SK-N-SH (cell line): ENCODE measurements at regions not wholly inside any gene's neighbourhood (a gene's known extent, or its start where the extent isn't known, plus 50 kb on each side); places are given as distances from the start of the nearest gene placed in this dataset.

Source experiments
- CTCF ChIA-PET: fragments of 300-600, 350-600 bp; formaldehyde crosslinking; extraction: SDS; loops from one replicate; lab custom pipeline; 2021; lab: Yijun Ruan, JAX
- POLR2A ChIA-PET: fragments of 350-600 bp; sonication (Branson Sonifier 250); formaldehyde crosslinking; extraction: SDS; loops from one replicate; lab custom pipeline; 2020; ENCODE audit warnings: antibody characterized with exemption, inconsistent platforms; lab: Yijun Ruan, JAX
- DNase-seq: peaks from one replicate; pipeline ENCODE4 v3.0.0; 2012
- H2AFZ ChIP-seq: fragments of 200-600 bp; sonication (generic); 2 replicates; pipeline ENCODE4 v1.8.1; 2016; ENCODE audit warnings: antibody characterized with exemption, mild to moderate bottlenecking, low read depth
- H3F3A ChIP-seq: fragments of 200-600 bp; sonication (generic); replicated peaks from 2 replicates; pipeline ENCODE3; 2016; ENCODE audit warnings: antibody characterized with exemption, mild to moderate bottlenecking; ENCODE audit not compliant: insufficient read depth
- H3K27ac ChIP-seq, 2 experiments: fragments of 200-500 bp in 1 of 2; fragments of 200-600 bp in 1 of 2; sonication (Bioruptor generic) in 1 of 2; sonication (generic), shearing (Covaris generic) in 1 of 2; 2 replicates each; pipeline versions ENCODE4 v1.5.1 to v1.6.1; 2014 to 2016; ENCODE audit warnings: low read depth in 2 of 2, inconsistent platforms in 1 of 2, low read length in 1 of 2, mild to moderate bottlenecking in 1 of 2, mixed read lengths in 1 of 2
- H3K27me3 ChIP-seq: fragments of 200-600 bp; sonication (generic), shearing (Covaris generic); 2 replicates; pipeline ENCODE4 v1.6.1; 2016; ENCODE audit warnings: mixed run types; ENCODE audit not compliant: insufficient read depth
- H3K36me3 ChIP-seq, 2 experiments: fragments of 200-500 bp in 1 of 2; fragments of 200-600 bp in 1 of 2; sonication (Bioruptor generic) in 1 of 2; sonication (generic) in 1 of 2; replicated peaks in 1 of 2; 2 replicates each; pipeline versions ENCODE3 to v1.5.1; 2014 to 2016; ENCODE audit warnings: low read length in 1 of 2, mild to moderate bottlenecking in 1 of 2; ENCODE audit not compliant: insufficient read depth in 2 of 2, control insufficient read depth in 1 of 2
- H3K4me1 ChIP-seq, 2 experiments: fragments of 200-500 bp in 1 of 2; fragments of 200-600 bp in 1 of 2; sonication (Bioruptor generic) in 1 of 2; sonication (generic), shearing (Covaris generic) in 1 of 2; 2 replicates each; pipeline versions ENCODE4 v1.5.1 to v1.6.1; 2014 to 2016; ENCODE audit warnings: low read depth in 1 of 2, low read length in 1 of 2, mixed run types in 1 of 2; ENCODE audit not compliant: insufficient read depth in 2 of 2, control insufficient read depth in 1 of 2
- H3K4me2 ChIP-seq: fragments of 200-600 bp; sonication (generic), shearing (Covaris generic); 2 replicates; pipeline ENCODE4 v1.6.1; 2017; ENCODE audit warnings: mixed run types
- H3K4me3 ChIP-seq, 2 experiments: fragments of 200-500 bp in 1 of 2; fragments of 200-600 bp in 1 of 2; sonication (Bioruptor generic) in 1 of 2; sonication (generic), shearing (Covaris generic) in 1 of 2; 2 replicates each; pipeline versions ENCODE4 v1.5.1 to v1.8.1; 2014 to 2016; ENCODE audit warnings: low read depth in 2 of 2, inconsistent platforms in 1 of 2, low read length in 1 of 2, mild to moderate bottlenecking in 1 of 2, mixed read lengths in 1 of 2, moderate library complexity in 1 of 2
- H3K79me2 ChIP-seq: fragments of 200-600 bp; sonication (generic); 2 replicates; pipeline ENCODE4 v1.8.1; 2017; ENCODE audit warnings: mild to moderate bottlenecking; ENCODE audit not compliant: insufficient read depth
- H3K9ac ChIP-seq: fragments of 200-600 bp; sonication (generic); 2 replicates; pipeline ENCODE4 v1.6.1; 2017; ENCODE audit warnings: mixed run types
- H3K9me2 ChIP-seq: fragments of 200-600 bp; sonication (generic); 2 replicates; pipeline ENCODE4 v1.6.1; 2017; ENCODE audit warnings: mixed run types
- H3K9me3 ChIP-seq: fragments of 200-600 bp; sonication (generic); 2 replicates; pipeline ENCODE4 v1.6.1; 2017; ENCODE audit warnings: mixed run types, mild to moderate bottlenecking, moderate library complexity
- H4K20me1 ChIP-seq: fragments of 200-600 bp; sonication (generic); 2 replicates; pipeline ENCODE4 v1.6.1; 2017; ENCODE audit warnings: mild to moderate bottlenecking, mixed run types; ENCODE audit not compliant: insufficient read depth
- ELF1 ChIP-seq: IDR thresholded peaks from 2 replicates; pipeline ENCODE4 v1.4.0; 2012
- EP300 ChIP-seq, 2 experiments: IDR thresholded peaks; 2 replicates each; pipeline versions ENCODE4 v1.4.0 to v1.6.1; 2012; ENCODE audit warnings: borderline replicate concordance in 1 of 2, low read depth in 1 of 2, low read length in 1 of 2
- FOSL2 ChIP-seq: IDR thresholded peaks from 2 replicates; pipeline ENCODE4 v1.4.0; 2012; ENCODE audit warnings: low read depth, mild to moderate bottlenecking, moderate library complexity, borderline replicate concordance
- FOXJ3 ChIP-seq: sonication (generic); formaldehyde crosslinking; IDR thresholded peaks from 2 replicates; pipeline ENCODE4 v1.5.1; 2020; ENCODE audit warnings: mild to moderate bottlenecking, missing genetic modification reagents
- FOXM1 ChIP-seq: IDR thresholded peaks from 2 replicates; pipeline ENCODE4 v1.4.0; 2012; ENCODE audit warnings: low read depth, mild to moderate bottlenecking
- GABPA ChIP-seq: IDR thresholded peaks from 2 replicates; pipeline ENCODE4 v1.4.0; 2012; ENCODE audit warnings: low read depth, mild to moderate bottlenecking
- GATA2 ChIP-seq: sonication (generic); formaldehyde crosslinking; IDR thresholded peaks from 2 replicates; pipeline ENCODE4 v1.5.0; 2020; ENCODE audit warnings: mild to moderate bottlenecking, missing genetic modification reagents
- JUND ChIP-seq: IDR thresholded peaks from 2 replicates; pipeline ENCODE4 v1.4.0; 2012
- MEF2A ChIP-seq: IDR thresholded peaks from 2 replicates; pipeline ENCODE4 v1.4.0; 2012; ENCODE audit warnings: low read depth, borderline replicate concordance
- RAD21 ChIP-seq: IDR thresholded peaks from 2 replicates; pipeline ENCODE4 v1.6.1; 2012; ENCODE audit warnings: mild to moderate bottlenecking, low read length
- RXRA ChIP-seq: IDR thresholded peaks from 2 replicates; pipeline ENCODE4 v1.4.0; 2012; ENCODE audit warnings: low read depth, mild to moderate bottlenecking, borderline replicate concordance
- SIN3A ChIP-seq: IDR thresholded peaks from 2 replicates; pipeline ENCODE4 v1.6.1; 2012; ENCODE audit warnings: low read depth, mild to moderate bottlenecking, low read length, moderate library complexity, borderline replicate concordance
- WGBS: methylation state at CpG from one replicate; pipeline ENCODE4 v1.1.6; 2017; ENCODE audit warnings: low lambda C conversion rate; 5-methylcytosine and 5-hydroxymethylcytosine counted together
- TF ChIP-seq, protein P1 (sequence below): IDR thresholded peaks from 2 replicates; pipeline ENCODE4 v1.4.0; 2012; ENCODE audit warnings: low read depth, borderline replicate concordance
- TF ChIP-seq, protein P2 (sequence below): IDR thresholded peaks from 2 replicates; pipeline ENCODE4 v1.4.0; 2012; ENCODE audit warnings: low read depth, borderline replicate concordance
- TF ChIP-seq, protein P3 (sequence below): IDR thresholded peaks from 2 replicates; pipeline ENCODE4; 2012
- TF ChIP-seq, protein P4 (sequence below): fragments of 150-350 bp; IDR thresholded peaks from 2 replicates; pipeline ENCODE4 v1.6.1; 2016; ENCODE audit warnings: mild to moderate bottlenecking, low read depth, low read length
- TF ChIP-seq, protein P5 (sequence below): fragments of 200-600 bp; sonication (generic); IDR thresholded peaks from 2 replicates; pipeline ENCODE4 v1.6.1; 2017; ENCODE audit warnings: antibody characterized with exemption, mild to moderate bottlenecking, moderate library complexity
- TF ChIP-seq, protein P6 (sequence below): IDR thresholded peaks from 2 replicates; pipeline ENCODE4 v1.4.0; 2012; ENCODE audit warnings: low read depth

DNA sequence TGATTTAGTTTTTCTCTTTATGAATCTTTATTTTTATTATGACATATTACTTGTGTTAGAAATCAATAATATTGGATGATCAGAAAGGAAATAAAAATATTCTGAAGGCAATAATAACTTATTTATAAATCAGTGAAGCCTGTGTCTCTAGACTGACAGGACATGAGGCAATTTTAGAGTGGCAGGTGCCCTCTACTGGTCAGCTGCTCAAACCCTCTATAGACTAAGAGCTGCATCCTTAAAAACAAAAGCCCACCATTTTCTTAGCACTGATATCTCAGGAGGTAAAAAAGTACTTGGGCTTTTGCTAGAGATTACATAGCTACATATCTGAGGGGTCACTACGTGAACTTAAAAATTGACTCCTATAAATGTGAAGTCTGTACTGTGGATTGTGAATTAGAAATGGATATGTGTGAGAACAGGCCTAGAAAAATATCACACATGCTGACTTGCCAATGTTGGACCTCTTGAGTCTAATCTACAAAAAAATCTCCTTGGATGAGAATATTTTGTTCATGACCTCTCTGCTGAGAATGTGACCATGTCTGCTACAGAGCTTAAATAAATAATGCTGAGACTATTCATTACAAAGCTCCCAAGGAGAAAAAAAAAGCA lies 597.9 kb upstream of the ADAMTS5 start (continued):
- TF ChIP-seq RAD21, result peak; percentile 87
- TF ChIP-seq MEF2A, result no peak
- TF ChIP-seq, protein P1, sequence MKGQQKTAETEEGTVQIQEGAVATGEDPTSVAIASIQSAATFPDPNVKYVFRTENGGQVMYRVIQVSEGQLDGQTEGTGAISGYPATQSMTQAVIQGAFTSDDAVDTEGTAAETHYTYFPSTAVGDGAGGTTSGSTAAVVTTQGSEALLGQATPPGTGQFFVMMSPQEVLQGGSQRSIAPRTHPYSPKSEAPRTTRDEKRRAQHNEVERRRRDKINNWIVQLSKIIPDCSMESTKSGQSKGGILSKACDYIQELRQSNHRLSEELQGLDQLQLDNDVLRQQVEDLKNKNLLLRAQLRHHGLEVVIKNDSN, result no peak
- TF ChIP-seq, protein P2, sequence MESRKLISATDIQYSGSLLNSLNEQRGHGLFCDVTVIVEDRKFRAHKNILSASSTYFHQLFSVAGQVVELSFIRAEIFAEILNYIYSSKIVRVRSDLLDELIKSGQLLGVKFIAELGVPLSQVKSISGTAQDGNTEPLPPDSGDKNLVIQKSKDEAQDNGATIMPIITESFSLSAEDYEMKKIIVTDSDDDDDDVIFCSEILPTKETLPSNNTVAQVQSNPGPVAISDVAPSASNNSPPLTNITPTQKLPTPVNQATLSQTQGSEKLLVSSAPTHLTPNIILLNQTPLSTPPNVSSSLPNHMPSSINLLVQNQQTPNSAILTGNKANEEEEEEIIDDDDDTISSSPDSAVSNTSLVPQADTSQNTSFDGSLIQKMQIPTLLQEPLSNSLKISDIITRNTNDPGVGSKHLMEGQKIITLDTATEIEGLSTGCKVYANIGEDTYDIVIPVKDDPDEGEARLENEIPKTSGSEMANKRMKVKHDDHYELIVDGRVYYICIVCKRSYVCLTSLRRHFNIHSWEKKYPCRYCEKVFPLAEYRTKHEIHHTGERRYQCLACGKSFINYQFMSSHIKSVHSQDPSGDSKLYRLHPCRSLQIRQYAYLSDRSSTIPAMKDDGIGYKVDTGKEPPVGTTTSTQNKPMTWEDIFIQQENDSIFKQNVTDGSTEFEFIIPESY, result no peak

DNA sequence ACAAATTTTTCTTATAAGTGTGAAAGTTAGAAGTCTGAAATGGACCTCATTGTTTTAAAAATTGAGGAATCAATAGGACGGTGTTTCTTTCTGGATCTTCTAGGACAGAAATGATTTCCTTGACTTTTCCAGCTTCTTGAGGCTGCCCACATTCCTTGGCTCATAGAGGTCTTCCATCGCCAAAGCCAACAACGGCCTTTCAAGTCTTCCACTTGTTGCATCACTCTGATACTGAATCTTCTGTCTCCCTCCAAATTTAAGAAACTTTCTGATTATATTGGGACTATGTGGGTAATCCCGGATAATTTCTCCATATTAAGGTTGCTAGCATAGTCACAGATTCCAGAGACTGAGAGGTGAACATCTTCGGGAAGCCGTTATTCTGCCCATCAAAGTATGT lies 595.4 kb upstream of the ADAMTS5 start:
- ChIA-PET POLR2A (no interaction called here), CTCF (no interaction called here)
- no peaks in the 10 kb centered on the region for H3K9me2 ChIP-seq
- no peak overlapping the region for H3K9ac ChIP-seq
- peaks cover 13% of the 10 kb centered on the region for H3F3A ChIP-seq
- no peak overlapping the region for H2AFZ ChIP-seq
- H3K9me3 ChIP-seq, result no peaks in the 10 kb centered on the region
- H3K4me2 ChIP-seq, result no peak overlapping the region
- WGBS, result 83% methylated on average over 6 of the region's 6 CpGs
- H3K27ac ChIP-seq, result no peak overlapping the region
- no peaks in the 10 kb centered on the region for H3K27me3 ChIP-seq
- DNase-seq, result no peak
- TF ChIP-seq GABPA (no peak), ELF1 (no peak), SIN3A (no peak), FOSL2 (no peak), FOXJ3 (CRISPR knock-in tag) (no peak), RXRA (no peak), EP300 (IDR thresholded peaks at IDR 0.05; ENCODE audit: borderline replicate concordance in 1 of 2, low read depth in 1 of 2, low read length in 1 of 2) (no peak), JUND (no peak), FOXM1 (no peak), RAD21 (no peak), GATA2 (CRISPR knock-in tag) (no peak)
- TF ChIP-seq, protein P3, sequence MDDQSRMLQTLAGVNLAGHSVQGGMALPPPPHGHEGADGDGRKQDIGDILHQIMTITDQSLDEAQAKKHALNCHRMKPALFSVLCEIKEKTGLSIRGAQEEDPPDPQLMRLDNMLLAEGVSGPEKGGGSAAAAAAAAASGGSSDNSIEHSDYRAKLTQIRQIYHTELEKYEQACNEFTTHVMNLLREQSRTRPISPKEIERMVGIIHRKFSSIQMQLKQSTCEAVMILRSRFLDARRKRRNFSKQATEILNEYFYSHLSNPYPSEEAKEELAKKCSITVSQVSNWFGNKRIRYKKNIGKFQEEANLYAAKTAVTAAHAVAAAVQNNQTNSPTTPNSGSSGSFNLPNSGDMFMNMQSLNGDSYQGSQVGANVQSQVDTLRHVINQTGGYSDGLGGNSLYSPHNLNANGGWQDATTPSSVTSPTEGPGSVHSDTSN, result no peak
- TF ChIP-seq, protein P4, sequence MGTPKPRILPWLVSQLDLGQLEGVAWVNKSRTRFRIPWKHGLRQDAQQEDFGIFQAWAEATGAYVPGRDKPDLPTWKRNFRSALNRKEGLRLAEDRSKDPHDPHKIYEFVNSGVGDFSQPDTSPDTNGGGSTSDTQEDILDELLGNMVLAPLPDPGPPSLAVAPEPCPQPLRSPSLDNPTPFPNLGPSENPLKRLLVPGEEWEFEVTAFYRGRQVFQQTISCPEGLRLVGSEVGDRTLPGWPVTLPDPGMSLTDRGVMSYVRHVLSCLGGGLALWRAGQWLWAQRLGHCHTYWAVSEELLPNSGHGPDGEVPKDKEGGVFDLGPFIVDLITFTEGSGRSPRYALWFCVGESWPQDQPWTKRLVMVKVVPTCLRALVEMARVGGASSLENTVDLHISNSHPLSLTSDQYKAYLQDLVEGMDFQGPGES, result no peak
- TF ChIP-seq, protein P1, result no peak
- TF ChIP-seq, protein P5, sequence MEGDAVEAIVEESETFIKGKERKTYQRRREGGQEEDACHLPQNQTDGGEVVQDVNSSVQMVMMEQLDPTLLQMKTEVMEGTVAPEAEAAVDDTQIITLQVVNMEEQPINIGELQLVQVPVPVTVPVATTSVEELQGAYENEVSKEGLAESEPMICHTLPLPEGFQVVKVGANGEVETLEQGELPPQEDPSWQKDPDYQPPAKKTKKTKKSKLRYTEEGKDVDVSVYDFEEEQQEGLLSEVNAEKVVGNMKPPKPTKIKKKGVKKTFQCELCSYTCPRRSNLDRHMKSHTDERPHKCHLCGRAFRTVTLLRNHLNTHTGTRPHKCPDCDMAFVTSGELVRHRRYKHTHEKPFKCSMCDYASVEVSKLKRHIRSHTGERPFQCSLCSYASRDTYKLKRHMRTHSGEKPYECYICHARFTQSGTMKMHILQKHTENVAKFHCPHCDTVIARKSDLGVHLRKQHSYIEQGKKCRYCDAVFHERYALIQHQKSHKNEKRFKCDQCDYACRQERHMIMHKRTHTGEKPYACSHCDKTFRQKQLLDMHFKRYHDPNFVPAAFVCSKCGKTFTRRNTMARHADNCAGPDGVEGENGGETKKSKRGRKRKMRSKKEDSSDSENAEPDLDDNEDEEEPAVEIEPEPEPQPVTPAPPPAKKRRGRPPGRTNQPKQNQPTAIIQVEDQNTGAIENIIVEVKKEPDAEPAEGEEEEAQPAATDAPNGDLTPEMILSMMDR, result no peak
- TF ChIP-seq, protein P2, result no peak
- TF ChIP-seq, protein P6, sequence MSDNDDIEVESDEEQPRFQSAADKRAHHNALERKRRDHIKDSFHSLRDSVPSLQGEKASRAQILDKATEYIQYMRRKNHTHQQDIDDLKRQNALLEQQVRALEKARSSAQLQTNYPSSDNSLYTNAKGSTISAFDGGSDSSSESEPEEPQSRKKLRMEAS, result no peak
- no peaks in the 10 kb centered on the region for H3K79me2 ChIP-seq
- H3K4me1 ChIP-seq, result peaks cover 0 to 6% of the 10 kb centered on the region in 2 experiments; a peak in 1 of 4 replicates
- H3K4me3 ChIP-seq, result no peak overlapping the region
- no peaks in the 10 kb centered on the region for H3K36me3 ChIP-seq
- H4K20me1 ChIP-seq, result no peaks in the 10 kb centered on the region
